ENCODE measurements at regions not wholly inside any gene's neighbourhood (a gene's known extent, or its start where the extent isn't known, plus 50 kb on each side); places are given as distances from the start of the nearest gene placed in this dataset. TPM values are rescaled to one million over a fixed set of nuclear protein-coding genes. Genes with fewer than 3 reads are reported as not detected.

- no peak for DNase-seq
Observed at GRCh38 chr10:16361086-16361485, 75.7 kb upstream of the PTER start.

GRCh38 chr10:16363741-16364140 lies 73.1 kb upstream of the PTER start:
- no peak for DNase-seq

DNA sequence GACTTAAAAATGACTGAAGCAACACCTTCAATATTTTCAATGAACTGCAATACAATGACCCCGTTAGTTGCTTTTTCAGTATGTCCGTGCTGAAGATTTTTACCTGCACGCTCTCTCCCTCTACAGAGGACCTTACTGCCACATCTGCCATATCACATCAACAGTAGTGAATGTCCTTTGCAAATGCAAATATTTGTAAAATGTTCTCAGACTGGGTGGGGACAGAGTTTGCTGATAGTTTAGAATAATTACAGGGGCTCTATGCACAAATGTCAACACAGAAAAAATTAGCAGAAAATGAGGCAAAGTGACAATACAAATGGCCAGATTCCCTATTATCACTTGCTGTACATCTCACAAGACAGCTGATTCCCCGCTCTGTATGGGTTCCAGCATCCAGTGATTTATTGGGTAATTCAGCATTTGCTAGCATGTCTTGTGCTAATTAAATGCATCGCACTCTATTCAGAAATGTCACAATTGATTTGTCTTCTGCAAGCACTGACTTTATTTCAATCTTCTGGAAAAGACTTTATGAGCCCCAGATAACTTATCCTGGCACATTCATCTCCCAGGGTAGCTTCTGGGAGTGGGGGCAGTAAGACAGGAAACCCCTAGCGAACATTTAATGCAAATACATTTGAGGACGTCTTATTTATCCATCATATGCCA lies 69.1 kb upstream of the PTER start:
- DNase-seq: peak; percentile 7

DNA sequence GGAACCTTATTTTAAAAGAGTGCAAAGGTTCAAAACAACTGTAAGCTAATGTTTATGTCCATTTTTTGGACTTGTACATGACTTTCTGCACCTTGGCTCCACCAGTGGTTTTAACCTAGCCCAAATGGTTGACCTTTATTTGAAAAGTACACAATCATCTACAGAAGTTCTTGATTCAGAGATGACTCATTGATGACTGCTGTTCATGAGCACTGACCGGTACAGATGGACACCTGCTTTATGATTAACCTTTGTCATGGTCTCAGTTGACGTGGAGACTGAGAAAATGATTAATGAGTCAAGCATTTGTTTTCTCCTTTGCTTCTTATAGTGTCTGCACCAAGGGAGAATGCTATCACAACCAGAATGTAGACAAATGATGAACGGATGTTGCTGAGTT lies 55.7 kb upstream of the PTER start:
- DNase-seq: no peak

DNA sequence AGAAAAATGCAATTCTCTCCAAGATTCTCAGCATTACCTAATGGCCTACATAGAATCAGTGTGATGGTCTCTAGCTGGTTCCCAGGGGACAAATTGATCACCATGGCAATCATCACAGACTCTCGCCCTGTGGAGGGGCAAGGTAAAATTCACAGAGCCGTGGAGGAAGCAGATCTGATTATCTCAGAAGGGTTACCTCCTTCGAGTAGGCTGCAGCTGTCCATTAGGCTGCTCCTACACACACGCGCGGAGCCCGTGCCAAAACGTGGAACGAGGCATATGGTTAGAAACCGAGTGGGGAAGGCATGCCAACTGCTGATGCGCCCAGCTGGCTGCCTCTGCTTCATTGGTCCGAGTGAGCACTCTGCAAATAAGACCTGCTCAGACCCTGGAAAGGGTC lies 52.8 kb upstream of the PTER start:
- DNase-seq: no peak

DNA sequence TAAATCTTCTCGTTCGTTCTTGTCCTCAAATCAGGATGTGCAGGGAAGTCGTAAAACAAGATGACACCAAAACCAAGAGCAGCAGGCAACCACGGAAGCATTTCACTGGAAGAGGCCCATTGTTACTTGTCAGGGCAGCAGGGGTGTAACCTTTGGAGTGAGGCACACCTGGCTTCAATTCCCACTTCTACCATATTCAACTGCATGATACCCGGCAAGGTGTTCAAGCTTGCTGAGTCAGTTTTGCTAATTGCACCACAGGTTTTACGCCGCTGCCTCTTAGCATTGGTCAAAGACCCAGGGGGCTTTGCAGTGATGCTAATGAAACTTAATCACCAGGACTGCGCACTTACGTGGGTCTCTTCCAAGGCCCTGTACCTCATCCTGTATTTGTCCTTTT lies 50.0 kb upstream of the PTER start:
- DNase-seq: no peak

Small RNAs in the stretch of these regions (small RNA-seq; reads per million reads assigned to genes)
- gene RF00322 (ENCODE audit: low replicate concordance) (not detected), gene RNU6-1075P (ENCODE audit: low replicate concordance) (not detected)
